ENCODE measurements at regions not wholly inside any gene's neighbourhood (a gene's known extent, or its start where the extent isn't known, plus 50 kb on each side); places are given as distances from the start of the nearest gene placed in this dataset.
"Not testable (repeated sequence)": the region's sequence is repeated elsewhere in the genome, so short reads cannot be mapped to it uniquely, and the experiment has no call there.

GRCh38 chr2:138389063-138389462 is 112.5 kb upstream of the SPOPL start:
- DNase-seq (ENCODE audit: low read depth): no peak

GRCh38 chr2:138390316-138390945 is 111.1 kb upstream of the SPOPL start:
- no peak for DNase-seq (ENCODE audit: low read depth)

GRCh38 chr2:138391946-138392345 is 109.6 kb upstream of the SPOPL start:
- DNase-seq (ENCODE audit: low read depth): peak; percentile 39

DNA sequence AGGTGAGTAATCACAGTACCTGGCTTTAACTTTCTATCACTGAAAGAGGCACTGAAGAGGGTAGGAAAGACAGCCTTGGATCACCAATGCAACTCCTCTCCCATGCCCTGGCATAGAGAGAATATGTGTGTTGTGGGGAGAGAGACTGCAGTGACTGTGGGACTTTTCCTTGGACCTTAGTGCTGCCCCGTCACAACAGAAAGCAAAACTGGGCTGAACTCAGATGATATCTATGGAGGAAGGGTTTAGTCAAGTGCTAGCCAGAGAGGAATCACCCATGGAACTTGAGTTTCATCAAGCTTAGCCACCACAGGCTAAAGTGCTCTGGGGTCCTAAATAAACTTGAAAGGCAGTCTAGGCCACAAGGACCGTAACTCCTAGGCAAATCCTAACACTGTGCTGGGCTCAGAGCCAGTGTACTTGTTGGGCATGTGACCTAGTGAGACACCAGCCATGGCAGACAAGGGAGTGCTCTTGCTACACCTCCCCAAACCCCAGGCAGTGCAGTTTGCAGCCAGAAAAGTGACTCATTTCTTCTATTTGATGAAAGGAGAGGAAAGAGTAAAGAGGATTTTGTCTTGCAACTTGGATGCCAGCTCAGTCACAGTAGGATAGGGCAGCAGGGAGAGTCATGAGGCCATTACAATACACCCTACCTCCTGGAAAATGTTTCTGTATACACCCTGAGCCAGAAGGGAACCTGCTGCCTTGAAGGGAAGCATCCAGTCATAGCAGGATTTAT is 105.8 kb upstream of the SPOPL start:
- DNase-seq (ENCODE audit: low read depth): peak; percentile 69

GRCh38 chr2:138396843-138397242 is 104.7 kb upstream of the SPOPL start:
- no peak for DNase-seq (ENCODE audit: low read depth)

- DNase-seq (ENCODE audit: low read depth): no peak
Observed at GRCh38 chr2:138403431-138403927, 98.1 kb upstream of the SPOPL start.

DNA sequence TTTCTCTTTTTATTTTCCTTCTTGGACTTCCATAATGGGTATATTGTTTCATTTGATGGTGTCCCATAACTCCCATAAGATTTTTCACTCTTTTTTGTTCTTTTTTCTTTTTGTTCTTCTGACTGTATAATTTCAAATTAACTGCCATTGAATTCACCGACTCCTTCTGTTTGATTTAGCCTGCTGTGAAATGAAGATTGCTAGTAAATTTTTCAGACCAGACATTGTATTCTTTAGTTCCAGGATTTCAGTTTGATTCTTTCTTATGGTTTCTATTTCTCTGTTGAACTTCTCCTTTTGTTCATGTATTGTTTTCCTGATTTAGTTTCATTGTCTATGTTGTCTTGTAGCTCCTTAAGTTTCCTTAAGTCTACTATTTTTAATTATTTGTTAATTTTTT is 87.6 kb upstream of the SPOPL start:
- no peak for DNase-seq (ENCODE audit: low read depth)

DNA sequence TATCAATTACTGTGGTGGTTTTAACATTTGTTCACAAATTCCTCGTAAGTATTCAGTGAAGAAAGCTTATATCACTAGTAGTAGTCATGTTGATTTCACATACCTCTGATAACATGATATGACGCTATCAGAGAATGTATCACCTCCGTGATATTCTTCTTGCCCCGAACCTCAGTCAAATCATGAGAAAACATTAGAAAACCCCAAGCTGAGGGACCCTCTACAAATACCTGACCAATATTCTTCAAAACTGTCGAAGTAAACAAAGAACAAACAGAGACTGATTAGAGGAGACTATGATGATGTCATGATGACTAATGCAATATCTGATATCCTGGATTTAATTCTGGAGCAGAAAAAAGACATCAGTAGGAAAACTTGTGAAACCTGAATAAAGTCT is 85.6 kb upstream of the SPOPL start:
- DNase-seq (ENCODE audit: low read depth): peak; percentile 46

- no peak for DNase-seq (ENCODE audit: low read depth)
Observed at GRCh38 chr2:138418453-138418852, 83.1 kb upstream of the SPOPL start.

DNA sequence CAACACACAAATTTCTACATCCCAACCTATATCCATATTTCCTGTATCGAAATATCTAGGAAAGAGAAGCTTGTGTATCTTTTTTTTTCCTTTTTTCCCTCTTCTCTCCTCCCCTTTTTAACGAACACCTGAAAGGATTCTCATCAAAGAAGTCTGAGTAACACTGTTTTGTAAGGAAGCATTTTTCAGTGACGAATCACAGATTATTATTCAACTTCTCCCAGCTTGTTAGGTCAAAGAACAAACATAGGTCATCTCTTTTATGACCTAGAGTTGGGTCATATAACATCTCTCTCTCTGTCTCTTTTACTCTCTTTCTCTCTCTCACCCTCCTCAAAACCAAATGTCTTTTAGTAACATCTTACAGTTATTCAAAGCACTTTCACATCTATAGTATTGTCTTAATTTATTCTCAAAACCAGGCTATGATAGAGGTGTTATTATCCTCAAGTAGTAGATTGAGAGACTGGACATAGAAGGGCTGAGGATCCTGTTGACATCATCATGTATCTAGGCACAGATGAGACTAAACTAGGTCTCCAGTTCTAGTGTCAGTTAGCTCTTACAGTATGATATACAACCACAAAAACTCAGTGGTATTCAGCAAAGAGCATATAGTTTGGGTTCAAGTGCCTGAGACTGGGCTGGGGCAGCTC is 80.1 kb upstream of the SPOPL start:
- no peak for DNase-seq (ENCODE audit: low read depth)

- DNase-seq (ENCODE audit: low read depth): peak; percentile 68
Observed at GRCh38 chr2:138421971-138422335, 79.6 kb upstream of the SPOPL start.

DNA sequence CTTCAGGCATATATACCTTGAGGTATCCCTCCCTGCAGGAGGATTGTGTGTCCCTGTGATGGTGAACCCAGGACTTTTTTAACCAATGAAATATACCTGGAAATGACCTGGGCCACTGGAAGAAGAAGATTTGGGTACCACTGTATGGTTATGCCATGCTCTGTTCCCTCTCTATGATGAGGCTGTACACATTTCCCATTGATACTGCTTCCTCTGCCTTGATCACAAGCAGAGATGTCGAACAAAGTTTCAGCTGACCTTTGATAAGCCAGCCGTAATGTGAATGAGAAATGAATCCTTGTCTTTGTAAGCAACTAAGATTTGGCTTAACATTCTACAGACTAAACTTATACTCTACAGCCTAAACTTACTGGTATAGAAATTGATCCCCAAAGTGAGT is 78.4 kb upstream of the SPOPL start:
- DNase-seq (ENCODE audit: low read depth): no peak

- DNase-seq (ENCODE audit: low read depth): no peak
Observed at GRCh38 chr2:138423745-138424144, 77.8 kb upstream of the SPOPL start.

DNA sequence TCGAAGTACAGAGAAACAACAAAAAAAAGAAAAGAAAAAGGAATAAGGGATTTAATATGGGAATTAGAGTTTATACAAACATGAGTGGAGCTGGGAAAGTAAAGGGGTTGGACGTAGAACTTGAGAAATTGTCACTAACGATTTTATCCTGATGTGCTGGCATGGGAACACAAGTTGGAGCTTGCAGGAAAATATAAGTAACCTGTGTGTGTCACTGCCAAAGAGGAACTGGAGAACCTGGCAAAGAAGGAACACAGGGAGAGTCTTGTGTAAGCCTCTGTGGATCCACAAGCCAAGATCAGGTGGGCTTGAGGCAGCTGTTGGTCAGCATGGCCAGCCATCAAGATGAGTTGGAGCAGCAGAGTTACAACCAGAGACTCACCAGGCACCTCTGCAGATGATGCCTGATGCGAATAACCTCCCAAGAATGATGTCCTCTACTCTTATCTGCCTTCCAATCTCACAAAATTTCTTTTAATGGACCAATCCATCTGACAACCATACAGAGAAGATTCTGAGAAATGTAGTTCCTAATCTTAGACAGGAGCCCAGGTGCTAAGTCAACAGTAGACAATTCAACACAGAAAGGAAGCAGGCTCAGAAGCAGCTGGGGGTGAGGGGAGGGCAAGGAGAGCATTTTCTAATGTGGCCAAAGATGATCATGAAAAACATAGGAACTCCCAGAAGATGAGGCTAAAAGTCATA is 77.0 kb upstream of the SPOPL start:
- no peak for DNase-seq (ENCODE audit: low read depth)

- not testable (repeated sequence) for DNase-seq (ENCODE audit: low read depth)
Observed at GRCh38 chr2:138426116-138426515, 75.5 kb upstream of the SPOPL start.

- DNase-seq (ENCODE audit: low read depth): no peak
Observed at GRCh38 chr2:138428710-138429440, 72.7 kb upstream of the SPOPL start.

- no peak for DNase-seq (ENCODE audit: low read depth)
Observed at GRCh38 chr2:138430181-138430580, 71.4 kb upstream of the SPOPL start.

GRCh38 chr2:138432971-138433370 is 68.6 kb upstream of the SPOPL start:
- DNase-seq (ENCODE audit: low read depth): no peak

- no peak for DNase-seq (ENCODE audit: low read depth)
Observed at GRCh38 chr2:138433995-138434951, 67.3 kb upstream of the SPOPL start.

DNA sequence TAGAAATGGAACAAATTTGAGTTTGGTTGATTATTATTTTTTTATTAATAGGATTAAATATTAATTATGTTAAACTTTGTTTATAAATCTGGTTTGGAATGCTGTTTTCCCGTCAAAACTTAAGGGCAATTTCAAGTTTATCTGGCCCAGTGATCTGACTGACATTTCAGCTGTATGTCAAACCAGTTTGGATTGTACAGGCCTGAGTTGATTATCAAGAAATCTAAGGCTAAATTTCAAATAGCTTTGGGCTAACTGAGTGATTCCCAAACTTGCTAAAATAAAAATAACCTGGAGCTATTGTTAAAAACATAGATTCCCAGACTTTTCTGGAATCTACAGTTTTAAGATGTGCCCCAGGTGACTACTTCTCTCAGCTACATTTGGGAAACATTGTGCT is 65.9 kb upstream of the SPOPL start:
- no peak for DNase-seq (ENCODE audit: low read depth)

GRCh38 chr2:138439733-138440132 is 61.8 kb upstream of the SPOPL start:
- DNase-seq (ENCODE audit: low read depth): no peak

Measured in HS-5 (cell line).